DND-41 (cell line): ENCODE measurements at regions not wholly inside any gene's neighbourhood (a gene's known extent, or its start where the extent isn't known, plus 50 kb on each side); places are given as distances from the start of the nearest gene placed in this dataset.

Experiments used
- CTCF ChIP-seq: IDR thresholded peaks from 2 replicates; pipeline ENCODE4 v1.5.1; 2012; ENCODE audit warnings: borderline replicate concordance, low read length, moderate library complexity, mild to moderate bottlenecking; ENCODE audit not compliant: poor library complexity, severe bottlenecking; ENCODE audit errors: extremely low read depth
- EZH2 ChIP-seq: IDR thresholded peaks from 3 replicates; pipeline ENCODE4 v1.6.1; 2012; ENCODE audit warnings: borderline replicate concordance, low read depth, mild to moderate bottlenecking, moderate library complexity, low read length, inconsistent platforms; ENCODE audit not compliant: severe bottlenecking

GRCh38 chr7:81420526-81421226, 349.2 kb downstream of the HGF start:
- no peak for TF ChIP-seq CTCF
- TF ChIP-seq EZH2, result no peak
